ENCODE measurements at regions not wholly inside any gene's neighbourhood (a gene's known extent, or its start where the extent isn't known, plus 50 kb on each side); places are given as distances from the start of the nearest gene placed in this dataset.

DNA sequence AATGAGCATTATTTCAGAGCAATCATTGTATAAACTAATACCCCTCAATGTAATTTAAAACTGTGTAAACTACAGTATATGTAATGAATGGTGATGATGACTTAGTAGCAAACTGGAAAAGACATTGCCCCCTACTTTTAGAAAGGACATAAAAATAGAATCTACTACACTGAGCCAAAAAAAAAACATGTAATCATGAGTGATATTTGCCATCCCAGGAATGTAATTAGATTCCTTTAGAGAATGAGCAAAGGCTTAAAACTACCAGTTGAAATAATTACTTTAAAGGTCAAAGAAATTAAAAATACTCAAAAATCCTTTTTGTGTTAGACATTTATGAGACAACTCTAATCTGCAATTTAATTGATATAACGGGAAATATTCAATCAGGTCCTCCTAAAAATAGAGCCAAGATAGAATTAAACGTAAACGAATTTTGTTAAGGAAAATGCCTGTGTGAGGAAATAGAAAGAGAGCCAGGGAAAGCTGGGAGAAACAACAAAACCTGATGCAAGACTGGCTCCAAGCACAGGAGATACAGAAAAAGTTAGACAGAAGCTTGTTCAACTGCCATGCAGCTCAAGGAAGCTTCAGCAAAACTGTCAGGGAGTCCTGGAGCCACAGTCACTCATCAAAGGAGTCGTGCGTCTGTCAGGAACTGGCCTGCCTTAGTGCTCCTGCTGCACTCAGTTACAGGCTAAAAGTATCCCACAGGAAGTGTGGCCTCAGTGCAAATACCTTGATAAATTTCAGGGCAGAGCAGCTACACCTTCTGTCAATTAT is 655.7 kb upstream of the INTU start:
- no peak for TF ChIP-seq ZFX (IDR thresholded peaks at IDR 0.05; ENCODE audit: borderline replicate concordance)
- TF ChIP-seq, protein P1, sequence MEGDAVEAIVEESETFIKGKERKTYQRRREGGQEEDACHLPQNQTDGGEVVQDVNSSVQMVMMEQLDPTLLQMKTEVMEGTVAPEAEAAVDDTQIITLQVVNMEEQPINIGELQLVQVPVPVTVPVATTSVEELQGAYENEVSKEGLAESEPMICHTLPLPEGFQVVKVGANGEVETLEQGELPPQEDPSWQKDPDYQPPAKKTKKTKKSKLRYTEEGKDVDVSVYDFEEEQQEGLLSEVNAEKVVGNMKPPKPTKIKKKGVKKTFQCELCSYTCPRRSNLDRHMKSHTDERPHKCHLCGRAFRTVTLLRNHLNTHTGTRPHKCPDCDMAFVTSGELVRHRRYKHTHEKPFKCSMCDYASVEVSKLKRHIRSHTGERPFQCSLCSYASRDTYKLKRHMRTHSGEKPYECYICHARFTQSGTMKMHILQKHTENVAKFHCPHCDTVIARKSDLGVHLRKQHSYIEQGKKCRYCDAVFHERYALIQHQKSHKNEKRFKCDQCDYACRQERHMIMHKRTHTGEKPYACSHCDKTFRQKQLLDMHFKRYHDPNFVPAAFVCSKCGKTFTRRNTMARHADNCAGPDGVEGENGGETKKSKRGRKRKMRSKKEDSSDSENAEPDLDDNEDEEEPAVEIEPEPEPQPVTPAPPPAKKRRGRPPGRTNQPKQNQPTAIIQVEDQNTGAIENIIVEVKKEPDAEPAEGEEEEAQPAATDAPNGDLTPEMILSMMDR (IDR thresholded peaks at IDR 0.05) = no peak
- H3K27ac ChIP-seq = no peak overlapping the region

DNA sequence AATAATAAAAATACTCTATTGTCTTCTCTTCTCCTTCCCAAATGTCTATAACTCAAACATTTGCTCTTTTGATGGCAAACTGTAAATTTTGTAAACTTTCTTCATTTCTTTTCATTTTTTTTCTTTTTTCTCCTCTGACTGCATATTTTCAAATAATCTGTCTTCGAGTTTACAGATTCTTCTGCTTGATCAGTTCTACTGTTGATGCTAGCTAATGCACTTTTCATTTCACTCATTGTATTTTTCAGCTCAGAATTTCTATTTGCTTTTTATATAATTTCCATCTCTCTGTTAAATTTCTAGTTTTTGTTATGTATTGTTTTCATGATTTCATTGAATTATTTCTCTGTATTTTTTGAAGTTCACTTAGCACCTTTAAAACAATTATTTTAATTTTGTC is 646.8 kb upstream of the INTU start:
- TF ChIP-seq ZFX (IDR thresholded peaks at IDR 0.05; ENCODE audit: borderline replicate concordance) = no peak
- TF ChIP-seq, protein P1 (IDR thresholded peaks at IDR 0.05) = no peak

DNA sequence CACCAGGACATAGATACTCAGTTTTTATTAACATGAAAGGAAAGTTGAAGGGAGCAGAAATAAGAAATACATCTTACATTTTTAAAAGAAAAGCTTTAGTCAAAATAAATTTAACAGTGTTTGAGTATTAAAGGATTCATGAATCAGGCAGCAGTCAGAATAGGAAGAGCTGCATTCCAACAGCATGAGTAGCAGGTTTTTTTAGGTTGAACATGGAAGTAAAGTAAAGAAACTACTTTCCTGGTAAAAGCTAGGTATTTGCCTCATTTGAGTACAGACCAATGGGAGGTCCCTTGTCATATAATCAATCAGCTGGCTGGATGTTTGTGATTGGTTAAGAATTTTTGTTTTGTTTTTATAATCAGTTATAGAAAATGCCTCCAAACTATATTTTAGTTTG is 645.9 kb upstream of the INTU start:
- no peak overlapping the region for H3K27ac ChIP-seq
- TF ChIP-seq ZFX (IDR thresholded peaks at IDR 0.05; ENCODE audit: borderline replicate concordance) = no peak
- TF ChIP-seq, protein P1 (IDR thresholded peaks at IDR 0.05) = no peak

More for the DNA sequence above, 646.8 kb upstream of the INTU start:
- H3K27ac ChIP-seq = no peak overlapping the region

DNA sequence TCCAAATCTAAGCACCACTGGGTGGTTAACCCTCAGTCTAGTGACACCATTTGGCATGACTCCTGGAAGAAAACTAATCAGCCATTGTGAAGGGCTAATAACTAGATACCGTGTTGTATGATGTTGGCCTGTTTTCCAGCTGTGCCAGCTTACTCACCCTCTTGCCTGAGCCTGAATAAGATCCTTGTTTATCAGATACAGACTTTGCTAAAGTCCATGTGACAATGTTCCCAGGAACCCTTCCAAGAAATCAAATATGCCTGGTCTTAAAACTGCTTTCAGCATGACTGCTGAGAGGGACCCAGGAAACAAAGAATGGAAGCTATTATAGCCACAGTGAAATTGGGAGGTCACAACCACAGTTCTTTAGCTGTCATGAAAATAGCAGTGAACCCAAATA is 640.8 kb upstream of the INTU start:
- no peak overlapping the region for H3K27ac ChIP-seq
- TF ChIP-seq, protein P1 (IDR thresholded peaks at IDR 0.05) = no peak
- no peak for TF ChIP-seq ZFX (IDR thresholded peaks at IDR 0.05; ENCODE audit: borderline replicate concordance)

DNA sequence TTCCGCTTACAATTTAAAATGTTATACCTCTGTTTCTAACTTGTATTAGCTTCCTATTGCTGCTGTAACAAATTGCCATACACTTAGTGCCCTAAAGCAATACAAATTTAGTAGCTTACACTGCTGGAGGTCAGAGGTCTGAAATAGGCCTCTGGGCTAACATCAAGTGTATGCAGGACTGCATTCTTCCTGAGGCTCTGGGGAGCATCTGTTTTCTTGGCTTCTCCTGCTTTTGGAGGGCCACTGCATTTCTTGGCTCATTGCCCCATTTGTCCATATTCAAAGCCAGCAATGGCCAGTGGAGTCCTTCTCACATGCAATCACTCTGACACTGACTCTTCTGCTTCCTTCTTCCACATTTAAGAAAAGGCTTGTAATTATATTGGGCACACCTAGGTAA is 639.8 kb upstream of the INTU start:
- H3K27ac ChIP-seq = no peak overlapping the region
- TF ChIP-seq, protein P1 (IDR thresholded peaks at IDR 0.05) = no peak
- no peak for TF ChIP-seq ZFX (IDR thresholded peaks at IDR 0.05; ENCODE audit: borderline replicate concordance)

DNA sequence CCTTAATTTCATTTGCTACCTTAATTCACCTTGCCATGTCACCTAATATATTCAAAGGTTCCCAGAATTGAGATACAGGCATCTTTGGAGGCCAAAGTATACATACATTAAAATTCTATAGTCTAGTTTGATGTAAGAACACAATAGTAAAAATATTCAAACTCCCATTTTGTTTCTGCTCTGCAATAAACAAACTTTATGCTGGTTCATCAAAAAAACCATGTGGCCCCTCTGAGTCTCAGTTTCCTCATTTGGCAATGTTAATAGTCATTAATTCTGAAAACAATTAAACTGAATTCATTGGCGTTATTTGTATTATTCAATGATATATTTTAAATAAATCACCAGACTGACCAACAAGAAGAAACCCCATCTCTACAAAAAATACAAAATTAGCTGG is 639.4 kb upstream of the INTU start:
- no peak overlapping the region for H3K27ac ChIP-seq
- TF ChIP-seq, protein P1 (IDR thresholded peaks at IDR 0.05) = no peak
- no peak for TF ChIP-seq ZFX (IDR thresholded peaks at IDR 0.05; ENCODE audit: borderline replicate concordance)

DNA sequence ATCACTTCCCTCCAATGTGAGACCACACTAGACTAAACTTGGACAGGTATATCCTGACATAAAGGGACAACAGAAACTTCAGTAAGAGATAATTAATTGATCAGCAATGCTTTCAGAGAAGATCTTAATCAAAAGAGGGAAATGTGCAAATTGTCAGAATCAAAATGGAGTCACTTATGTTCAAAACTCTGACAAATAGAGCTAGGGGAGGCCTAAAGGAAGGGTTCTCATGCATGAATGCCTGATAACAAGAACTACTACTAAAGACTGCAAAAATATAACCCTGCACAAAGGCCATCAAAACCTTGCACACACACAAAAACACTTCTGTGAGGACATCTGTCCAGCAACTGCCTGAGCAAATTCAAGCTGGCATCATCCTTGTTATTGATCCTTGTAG is 637.5 kb upstream of the INTU start:
- TF ChIP-seq ZFX (IDR thresholded peaks at IDR 0.05; ENCODE audit: borderline replicate concordance) = no peak
- TF ChIP-seq, protein P1 (IDR thresholded peaks at IDR 0.05) = no peak
- H3K27ac ChIP-seq = no peak overlapping the region

Data from 22Rv1 (cell line).